ENCODE measurements at regions not wholly inside any gene's neighbourhood (a gene's known extent, or its start where the extent isn't known, plus 50 kb on each side); places are given as distances from the start of the nearest gene placed in this dataset.
"Not testable (repeated sequence)": the region's sequence is repeated elsewhere in the genome, so short reads cannot be mapped to it uniquely, and the experiment has no call there.

DNA sequence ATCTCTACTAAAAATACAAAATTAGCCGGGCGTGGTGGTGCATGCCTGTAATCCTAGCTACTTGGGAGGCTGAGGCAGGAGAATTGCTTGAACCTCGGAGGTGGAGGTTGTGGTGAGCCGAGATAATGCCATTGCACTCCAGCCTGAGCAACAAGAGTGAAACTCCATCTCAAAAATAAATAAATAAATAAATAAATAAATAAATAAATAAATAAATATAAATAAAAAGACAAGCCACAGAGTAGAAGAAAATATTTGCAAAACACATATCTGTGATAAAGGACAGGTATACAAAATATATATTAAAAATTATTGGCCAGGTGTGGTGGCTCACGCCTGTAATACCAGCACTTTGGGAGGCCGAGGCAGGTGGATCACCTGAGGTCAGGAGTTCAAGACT is 96.0 kb downstream of the MRPL57 start:
- H2AFZ ChIP-seq (ENCODE audit: low read length); H3K9ac ChIP-seq (ENCODE audit: low read length); H4K20me1 ChIP-seq (ENCODE audit: low read length); H3F3A ChIP-seq (ENCODE audit: low read length, unreplicated experiment); H3K27ac ChIP-seq (ENCODE audit: low read length); POLR2A ChIA-PET (ENCODE audit: unreplicated experiment); H3K9me2 ChIP-seq (replicated peaks; ENCODE audit: low read length); BruUV-seq (replicated peaks); H3K79me2 ChIP-seq (ENCODE audit: low read length); H3K4me1 ChIP-seq (ENCODE audit: insufficient read depth, low read length); DNase-seq; H3K27me3 ChIP-seq (ENCODE audit: low read length); H3K4me3 ChIP-seq (ENCODE audit: low read length); H3K4me2 ChIP-seq (ENCODE audit: low read length); ATAC-seq; H3K36me3 ChIP-seq (ENCODE audit: low read depth, low read length); intact Hi-C loops (cut with micrococcal nuclease); H3K9me3 ChIP-seq (ENCODE audit: low read length); CTCF ChIA-PET: not testable (repeated sequence)

DNA sequence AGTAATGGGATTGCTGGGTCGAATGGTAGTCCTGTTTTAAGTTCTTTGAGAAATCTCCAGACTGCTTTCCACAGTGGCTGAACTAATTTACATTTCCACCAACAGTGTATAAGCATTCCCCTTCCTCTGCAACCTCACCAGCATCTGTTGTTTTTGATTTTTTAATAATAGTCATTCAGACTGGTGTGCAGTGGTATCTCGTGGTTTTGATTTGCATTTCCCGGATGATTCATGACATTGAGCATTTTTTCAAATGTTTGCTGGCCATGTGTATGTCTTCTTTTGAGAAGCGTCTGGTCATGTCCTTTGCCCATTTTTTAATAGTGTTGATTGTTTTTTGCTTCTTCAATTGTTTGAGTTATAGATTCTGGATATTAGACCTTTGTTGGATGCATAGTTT is 98.0 kb downstream of the MRPL57 start:
- DNase-seq; H3K4me1 ChIP-seq (ENCODE audit: insufficient read depth, low read length); H2AFZ ChIP-seq (ENCODE audit: low read length); H3K9me3 ChIP-seq (ENCODE audit: low read length); ATAC-seq; H3K27ac ChIP-seq (ENCODE audit: low read length); CTCF ChIA-PET; H3K27me3 ChIP-seq (ENCODE audit: low read length); H3K9ac ChIP-seq (ENCODE audit: low read length); H3K9me2 ChIP-seq (replicated peaks; ENCODE audit: low read length); H3K4me3 ChIP-seq (ENCODE audit: low read length); H3K4me2 ChIP-seq (ENCODE audit: low read length); BruUV-seq (replicated peaks); intact Hi-C loops (cut with micrococcal nuclease); H3K79me2 ChIP-seq (ENCODE audit: low read length); H3F3A ChIP-seq (ENCODE audit: low read length, unreplicated experiment); POLR2A ChIA-PET (ENCODE audit: unreplicated experiment); H3K36me3 ChIP-seq (ENCODE audit: low read depth, low read length); H4K20me1 ChIP-seq (ENCODE audit: low read length): not testable (repeated sequence)

DNA sequence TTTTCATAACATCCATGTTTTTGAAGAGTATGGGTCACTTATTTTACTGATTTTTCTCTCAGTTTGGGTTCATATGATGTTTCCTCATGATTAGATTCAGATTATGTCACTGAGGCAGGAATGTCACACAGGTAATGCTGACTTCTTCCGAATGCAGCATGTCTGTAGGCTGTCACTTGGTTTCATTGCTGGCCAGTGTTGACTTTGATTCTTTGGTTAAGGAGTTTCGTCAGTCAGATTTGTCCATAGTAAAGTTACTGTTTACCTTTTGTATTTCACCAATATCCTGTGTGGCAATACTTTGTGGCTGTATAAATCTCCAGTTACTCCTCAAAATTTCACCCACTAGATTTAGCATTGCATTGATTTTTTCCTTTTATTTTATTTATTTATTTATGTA is 105.6 kb downstream of the MRPL57 start:
- H3K9me3 ChIP-seq (ENCODE audit: low read length), result no peaks in the 10 kb centered on the region
- no peaks in the 10 kb centered on the region for H3K79me2 ChIP-seq (ENCODE audit: low read length)
- DNase-seq (no peak), ATAC-seq (no peak)
- H3K9me2 ChIP-seq (replicated peaks; ENCODE audit: low read length), result no peaks in the 10 kb centered on the region
- CTCF ChIA-PET, result no interaction called here
- H2AFZ ChIP-seq (ENCODE audit: low read length), result no peak overlapping the region
- no peak overlapping the region for H3K4me3 ChIP-seq (ENCODE audit: low read length)
- no peaks in the 10 kb centered on the region for H3K4me1 ChIP-seq (ENCODE audit: insufficient read depth, low read length)
- H3F3A ChIP-seq (ENCODE audit: low read length, unreplicated experiment), result no peaks in the 10 kb centered on the region
- H3K4me2 ChIP-seq (ENCODE audit: low read length), result no peak overlapping the region
- H3K9ac ChIP-seq (ENCODE audit: low read length), result no peak overlapping the region
- intact Hi-C loops (cut with micrococcal nuclease), result no loop called here
- H3K27me3 ChIP-seq (ENCODE audit: low read length), result peaks cover 10% of the 10 kb centered on the region; the same call in 1 of the 2 replicates
- POLR2A ChIA-PET (ENCODE audit: unreplicated experiment), result no interaction called here
- no peak overlapping the region for H3K27ac ChIP-seq (ENCODE audit: low read length)
- no peaks in the 10 kb centered on the region for H3K36me3 ChIP-seq (ENCODE audit: low read depth, low read length)
- BruUV-seq (replicated peaks), result no TSS peak
- H4K20me1 ChIP-seq (ENCODE audit: low read length), result no peaks in the 10 kb centered on the region
- TF ChIP-seq, protein P1, sequence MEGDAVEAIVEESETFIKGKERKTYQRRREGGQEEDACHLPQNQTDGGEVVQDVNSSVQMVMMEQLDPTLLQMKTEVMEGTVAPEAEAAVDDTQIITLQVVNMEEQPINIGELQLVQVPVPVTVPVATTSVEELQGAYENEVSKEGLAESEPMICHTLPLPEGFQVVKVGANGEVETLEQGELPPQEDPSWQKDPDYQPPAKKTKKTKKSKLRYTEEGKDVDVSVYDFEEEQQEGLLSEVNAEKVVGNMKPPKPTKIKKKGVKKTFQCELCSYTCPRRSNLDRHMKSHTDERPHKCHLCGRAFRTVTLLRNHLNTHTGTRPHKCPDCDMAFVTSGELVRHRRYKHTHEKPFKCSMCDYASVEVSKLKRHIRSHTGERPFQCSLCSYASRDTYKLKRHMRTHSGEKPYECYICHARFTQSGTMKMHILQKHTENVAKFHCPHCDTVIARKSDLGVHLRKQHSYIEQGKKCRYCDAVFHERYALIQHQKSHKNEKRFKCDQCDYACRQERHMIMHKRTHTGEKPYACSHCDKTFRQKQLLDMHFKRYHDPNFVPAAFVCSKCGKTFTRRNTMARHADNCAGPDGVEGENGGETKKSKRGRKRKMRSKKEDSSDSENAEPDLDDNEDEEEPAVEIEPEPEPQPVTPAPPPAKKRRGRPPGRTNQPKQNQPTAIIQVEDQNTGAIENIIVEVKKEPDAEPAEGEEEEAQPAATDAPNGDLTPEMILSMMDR (conservative IDR thresholded peaks at IDR 0.05; ENCODE audit: low read depth, low read length), result no peak

DNA sequence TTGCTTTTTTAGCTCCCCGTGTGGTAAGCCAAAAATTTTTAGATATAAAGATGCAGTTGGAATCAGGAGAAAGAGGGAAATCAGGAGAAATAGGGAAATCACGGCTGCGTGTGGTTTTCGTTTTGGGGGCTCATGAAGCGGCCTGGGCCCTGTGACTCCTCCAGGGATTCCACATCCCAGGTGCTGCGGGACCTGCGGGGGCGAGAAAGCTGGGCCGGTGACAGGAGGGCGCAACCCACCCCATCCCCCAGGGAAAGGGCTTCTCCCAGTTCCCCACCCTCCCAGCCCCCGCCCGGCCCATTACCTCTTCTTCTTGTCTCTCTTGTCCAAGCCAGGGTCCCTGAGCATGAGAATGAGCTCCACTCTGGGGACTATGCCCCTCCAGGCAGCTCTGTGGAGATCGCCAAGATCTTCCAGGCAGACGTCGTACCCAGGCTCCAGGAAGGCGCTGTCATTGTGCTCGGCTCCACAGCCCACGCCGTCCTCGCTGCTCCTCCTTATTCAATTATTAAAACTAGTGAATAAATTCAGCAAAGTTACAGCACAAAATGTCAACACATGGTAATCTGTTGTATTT is 111.0 kb downstream of the MRPL57 start:
- ChIA-PET POLR2A (ENCODE audit: unreplicated experiment) (no interaction called here), CTCF (no interaction called here)
- TF ChIP-seq EZH2 (IDR thresholded peaks at IDR 0.05; ENCODE audit: low read length, unreplicated experiment), result no peak
- TF ChIP-seq, protein P1 (conservative IDR thresholded peaks at IDR 0.05; ENCODE audit: low read depth, low read length), result no peak
- TF ChIP-seq EZH2phosphoT487 (IDR thresholded peaks at IDR 0.05; ENCODE audit: borderline replicate concordance, low read length), result no peak
- H4K20me1 ChIP-seq (ENCODE audit: low read length), result no peaks in the 10 kb centered on the region
- no TSS peak for BruUV-seq (replicated peaks)
- no peaks in the 10 kb centered on the region for H3K79me2 ChIP-seq (ENCODE audit: low read length)
- no peak overlapping the region for H3K4me2 ChIP-seq (ENCODE audit: low read length)
- H3K4me1 ChIP-seq (ENCODE audit: insufficient read depth, low read length), result no peaks in the 10 kb centered on the region
- DNase-seq, result no peak
- no peak overlapping the region for H3K9ac ChIP-seq (ENCODE audit: low read length)
- no peaks in the 10 kb centered on the region for H3K9me3 ChIP-seq (ENCODE audit: low read length)
- no peak overlapping the region for H3K27ac ChIP-seq (ENCODE audit: low read length)
- H3K27me3 ChIP-seq (ENCODE audit: low read length), result peaks cover 10% of the 10 kb centered on the region; the same call in 1 of the 2 replicates
- intact Hi-C loops (cut with micrococcal nuclease), result no loop called here
- no peaks in the 10 kb centered on the region for H3K36me3 ChIP-seq (ENCODE audit: low read depth, low read length)
- H3F3A ChIP-seq (ENCODE audit: low read length, unreplicated experiment), result no peaks in the 10 kb centered on the region
- no peak overlapping the region for H2AFZ ChIP-seq (ENCODE audit: low read length)
- H3K9me2 ChIP-seq (replicated peaks; ENCODE audit: low read length), result no peaks in the 10 kb centered on the region
- no peak overlapping the region for H3K4me3 ChIP-seq (ENCODE audit: low read length)
- no peak for ATAC-seq

All from PC-3 (cell line).